ENCODE measurements at regions not wholly inside any gene's neighbourhood (a gene's known extent, or its start where the extent isn't known, plus 50 kb on each side); places are given as distances from the start of the nearest gene placed in this dataset.

DNA sequence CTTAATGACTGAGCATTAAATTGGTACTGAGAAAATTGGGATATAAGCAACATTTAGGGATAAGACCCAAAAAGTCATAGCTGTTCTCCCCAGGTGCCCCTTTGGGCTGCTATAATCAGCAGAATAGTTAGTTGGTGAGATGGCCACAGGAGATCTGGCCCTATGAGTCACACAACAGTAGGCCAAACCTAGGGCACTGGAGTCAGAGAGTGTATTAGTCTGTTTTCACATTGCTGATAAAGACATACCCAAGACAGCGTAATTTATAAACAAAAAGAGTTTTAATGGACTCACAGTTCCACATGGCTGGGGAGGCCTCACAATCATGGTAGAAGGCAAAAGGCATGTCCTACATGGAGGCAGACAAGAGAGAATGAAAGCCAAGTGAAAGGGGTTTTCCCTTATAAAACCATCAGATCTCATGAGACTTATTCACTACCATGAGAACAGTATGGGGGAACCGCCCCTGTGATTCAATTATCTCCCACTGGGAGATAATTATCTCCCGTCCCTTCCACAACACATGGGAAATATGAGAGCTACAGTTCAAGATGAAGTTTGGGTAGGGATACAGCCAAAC is 338.3 kb upstream of the NR3C2 start:
- Histone ChIP-seq H3K36me3 (ENCODE audit: control insufficient read depth, insufficient read depth, low read length) (no peaks in the 10 kb centered on the region), H2AFZ (ENCODE audit: low read length) (no peak overlapping the region), H3K4me3 (replicated peaks in 1 of 4; ENCODE audit: control extremely low read depth in 1 of 4, insufficient read depth in 1 of 4, low read depth in 3 of 4, low read length in 4 of 4) (no peak overlapping the region), H4K20me1 (ENCODE audit: control insufficient read depth, extremely low read depth, insufficient read depth, low read length) (no peaks in the 10 kb centered on the region), H3K9ac (ENCODE audit: insufficient read depth, low read length) (no peak overlapping the region), H3K79me2 (ENCODE audit: control insufficient read depth, insufficient read depth, low read length) (no peaks in the 10 kb centered on the region), H3K27me3 (ENCODE audit: control insufficient read depth, insufficient read depth, low read length) (no peaks in the 10 kb centered on the region), H3K4me2 (ENCODE audit: extremely low read depth, insufficient read depth, low read length) (no peak overlapping the region), H3K27ac (ENCODE audit: insufficient read depth, low read length) (no peak overlapping the region), H3K9me3 (ENCODE audit: control insufficient read depth, insufficient read depth, low read depth, low read length) (no peaks in the 10 kb centered on the region), H3K4me1 (ENCODE audit: control insufficient read depth, extremely low read depth, insufficient read depth, low read length) (no peaks in the 10 kb centered on the region)
- TF ChIP-seq EZH2 (IDR thresholded peaks at IDR 0.05; ENCODE audit: low read length, missing control alignments), result no peak
- TF ChIP-seq, protein P1, sequence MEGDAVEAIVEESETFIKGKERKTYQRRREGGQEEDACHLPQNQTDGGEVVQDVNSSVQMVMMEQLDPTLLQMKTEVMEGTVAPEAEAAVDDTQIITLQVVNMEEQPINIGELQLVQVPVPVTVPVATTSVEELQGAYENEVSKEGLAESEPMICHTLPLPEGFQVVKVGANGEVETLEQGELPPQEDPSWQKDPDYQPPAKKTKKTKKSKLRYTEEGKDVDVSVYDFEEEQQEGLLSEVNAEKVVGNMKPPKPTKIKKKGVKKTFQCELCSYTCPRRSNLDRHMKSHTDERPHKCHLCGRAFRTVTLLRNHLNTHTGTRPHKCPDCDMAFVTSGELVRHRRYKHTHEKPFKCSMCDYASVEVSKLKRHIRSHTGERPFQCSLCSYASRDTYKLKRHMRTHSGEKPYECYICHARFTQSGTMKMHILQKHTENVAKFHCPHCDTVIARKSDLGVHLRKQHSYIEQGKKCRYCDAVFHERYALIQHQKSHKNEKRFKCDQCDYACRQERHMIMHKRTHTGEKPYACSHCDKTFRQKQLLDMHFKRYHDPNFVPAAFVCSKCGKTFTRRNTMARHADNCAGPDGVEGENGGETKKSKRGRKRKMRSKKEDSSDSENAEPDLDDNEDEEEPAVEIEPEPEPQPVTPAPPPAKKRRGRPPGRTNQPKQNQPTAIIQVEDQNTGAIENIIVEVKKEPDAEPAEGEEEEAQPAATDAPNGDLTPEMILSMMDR (conservative IDR thresholded peaks at IDR 0.05 in 1 of 2, IDR thresholded peaks at IDR 0.05 in 1 of 2; ENCODE audit: low read depth in 1 of 2, low read length in 2 of 2), result no peak
- DNase-seq (ENCODE audit: low read depth in 2 of 2), result no peak

DNA sequence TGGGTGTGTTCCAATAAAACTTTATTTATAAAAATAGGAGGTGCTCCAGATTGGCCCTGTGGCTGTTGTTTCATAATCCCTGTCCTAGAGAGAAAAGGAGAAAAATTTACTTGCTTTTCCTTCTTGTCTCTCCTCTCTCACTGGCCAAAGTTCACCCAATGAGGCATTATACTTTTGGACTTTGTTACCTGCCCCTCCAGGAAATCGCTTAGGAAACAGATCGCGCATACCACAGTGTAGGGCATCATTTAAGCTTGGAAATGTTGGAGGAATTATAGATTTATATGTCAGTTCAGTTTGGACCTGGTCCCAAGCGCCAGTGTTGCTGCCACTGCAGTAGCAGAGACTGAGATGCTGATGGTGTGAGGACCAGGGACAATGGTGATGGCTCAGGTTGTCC is 337.6 kb upstream of the NR3C2 start:
- Histone ChIP-seq H3K9me3 (ENCODE audit: control insufficient read depth, insufficient read depth, low read depth, low read length) (no peaks in the 10 kb centered on the region), H3K9ac (ENCODE audit: insufficient read depth, low read length) (no peak overlapping the region), H3K79me2 (ENCODE audit: control insufficient read depth, insufficient read depth, low read length) (no peaks in the 10 kb centered on the region)

DNA sequence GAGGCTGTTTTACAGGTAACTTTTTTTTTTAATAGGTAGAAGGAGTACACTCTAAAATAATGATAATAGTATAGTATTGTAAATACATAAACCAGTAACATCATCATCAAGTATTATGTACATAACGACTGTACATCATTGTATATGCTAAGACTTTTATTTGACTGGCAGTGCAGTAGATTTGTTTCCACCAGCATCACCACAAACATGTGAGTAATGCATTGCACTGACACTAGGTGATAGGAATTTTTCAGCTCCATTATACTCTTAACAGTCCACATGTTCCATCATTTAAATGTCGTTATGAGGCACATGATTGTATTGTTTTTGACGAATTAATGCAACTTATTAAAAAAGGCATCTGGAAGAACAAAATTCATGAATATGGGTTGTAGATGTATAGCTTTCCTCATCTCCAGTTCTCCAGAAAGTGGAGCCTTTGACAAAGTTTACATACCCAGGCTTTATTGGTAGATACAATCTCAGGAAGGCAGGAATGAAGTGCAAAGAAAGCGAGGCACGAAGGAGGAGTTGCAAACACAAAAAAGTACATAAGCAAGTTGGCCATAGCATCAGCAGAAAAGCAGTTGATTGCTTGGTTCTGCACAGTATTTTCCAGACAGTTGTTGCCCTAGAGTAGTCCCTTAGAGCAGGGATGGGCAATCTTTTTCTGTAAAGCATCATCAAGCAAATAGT is 336.9 kb upstream of the NR3C2 start:
- Histone ChIP-seq H3K79me2 (ENCODE audit: control insufficient read depth, insufficient read depth, low read length) (no peaks in the 10 kb centered on the region), H2AFZ (ENCODE audit: low read length) (no peak overlapping the region), H3K9me3 (ENCODE audit: control insufficient read depth, insufficient read depth, low read depth, low read length) (no peaks in the 10 kb centered on the region), H3K9ac (ENCODE audit: insufficient read depth, low read length) (no peak overlapping the region), H4K20me1 (ENCODE audit: control insufficient read depth, extremely low read depth, insufficient read depth, low read length) (no peaks in the 10 kb centered on the region), H3K4me1 (ENCODE audit: control insufficient read depth, extremely low read depth, insufficient read depth, low read length) (no peaks in the 10 kb centered on the region), H3K36me3 (ENCODE audit: control insufficient read depth, insufficient read depth, low read length) (no peaks in the 10 kb centered on the region), H3K4me2 (ENCODE audit: extremely low read depth, insufficient read depth, low read length) (no peak overlapping the region), H3K27ac (ENCODE audit: insufficient read depth, low read length) (no peak overlapping the region), H3K4me3 (replicated peaks in 1 of 4; ENCODE audit: control extremely low read depth in 1 of 4, insufficient read depth in 1 of 4, low read depth in 3 of 4, low read length in 4 of 4) (no peak overlapping the region), H3K27me3 (ENCODE audit: control insufficient read depth, insufficient read depth, low read length) (no peaks in the 10 kb centered on the region)
- peak in 1 of 2 donors; percentile 63 for DNase-seq (ENCODE audit: low read depth in 2 of 2)
- no peak for TF ChIP-seq EZH2 (IDR thresholded peaks at IDR 0.05; ENCODE audit: low read length, missing control alignments)
- TF ChIP-seq, protein P1 (conservative IDR thresholded peaks at IDR 0.05 in 1 of 2, IDR thresholded peaks at IDR 0.05 in 1 of 2; ENCODE audit: low read depth in 1 of 2, low read length in 2 of 2), result no peak

More for the DNA sequence above, 337.6 kb upstream of the NR3C2 start:
- Histone ChIP-seq H3K27ac (ENCODE audit: insufficient read depth, low read length) (no peak overlapping the region), H3K27me3 (ENCODE audit: control insufficient read depth, insufficient read depth, low read length) (no peaks in the 10 kb centered on the region), H4K20me1 (ENCODE audit: control insufficient read depth, extremely low read depth, insufficient read depth, low read length) (no peaks in the 10 kb centered on the region), H2AFZ (ENCODE audit: low read length) (no peak overlapping the region), H3K36me3 (ENCODE audit: control insufficient read depth, insufficient read depth, low read length) (no peaks in the 10 kb centered on the region), H3K4me2 (ENCODE audit: extremely low read depth, insufficient read depth, low read length) (no peak overlapping the region), H3K4me1 (ENCODE audit: control insufficient read depth, extremely low read depth, insufficient read depth, low read length) (no peaks in the 10 kb centered on the region), H3K4me3 (replicated peaks in 1 of 4; ENCODE audit: control extremely low read depth in 1 of 4, insufficient read depth in 1 of 4, low read depth in 3 of 4, low read length in 4 of 4) (no peak overlapping the region)
- TF ChIP-seq, protein P1 (conservative IDR thresholded peaks at IDR 0.05 in 1 of 2, IDR thresholded peaks at IDR 0.05 in 1 of 2; ENCODE audit: low read depth in 1 of 2, low read length in 2 of 2), result no peak
- no peak for TF ChIP-seq EZH2 (IDR thresholded peaks at IDR 0.05; ENCODE audit: low read length, missing control alignments)
- DNase-seq (ENCODE audit: low read depth in 2 of 2), result no peak
